HCT116 (cell line): ENCODE measurements at regions not wholly inside any gene's neighbourhood (a gene's known extent, or its start where the extent isn't known, plus 50 kb on each side); places are given as distances from the start of the nearest gene placed in this dataset.
A peak's percentile ranks its signal among the peaks of the same experiment; 100 is the strongest.

Experiments
- ATAC-seq: fragments of 200-7000 bp; cut with Tn5 transposase; 2 replicates; pipeline ENCODE4 v1.9.1; 2020; ENCODE audit warnings: mild to moderate bottlenecking, moderate library complexity
- BruUV-seq: library from RNA; stranded (reverse); fragments of 400-500 nt; replicated peaks from 2 replicates; lab custom pipeline; 2021; lab: Mats Ljungman, UMichigan
- CTCF ChIA-PET: fragments of 300-600 bp; sonication (Branson Sonifier 250); formaldehyde crosslinking; loops from one replicate; lab custom pipeline; 2021; ENCODE audit warnings: antibody characterized with exemption; lab: Charles Lee
- POLR2A ChIA-PET: fragments of 300-600, 350-600 bp; sonication (Branson Sonifier 250); formaldehyde crosslinking; loops from one replicate; lab custom pipeline; 2021; ENCODE audit warnings: antibody characterized with exemption; lab: Charles Lee
- RAD21 ChIA-PET, 2 experiments: fragments of 300-600 bp; sonication (Branson Sonifier 250); formaldehyde crosslinking; loops; one replicate each; lab custom pipeline; 2023; ENCODE audit warnings: low total read pairs in 2 of 2; ENCODE audit not compliant: uncharacterized antibody in 2 of 2, unreplicated experiment in 2 of 2, low non-redundant PET in 1 of 2; lab: Charles Lee
- DNase-seq: peaks from one replicate; pipeline ENCODE4 v3.0.0-alpha.2; 2010; ENCODE audit warnings: low read depth, low spot score
- H2AFZ ChIP-seq: fragments of 200-600 bp; shearing (Covaris generic), sonication (generic); 2 replicates; pipeline ENCODE4 v1.6.1; 2017; ENCODE audit warnings: low read depth, mixed run types, mixed read lengths, antibody characterized with exemption, low read length; ENCODE audit not compliant: poor library complexity, severe bottlenecking
- H3K27ac ChIP-seq: 2 replicates; pipeline ENCODE4 v1.5.1; 2012; ENCODE audit warnings: low read depth, low read length
- H3K27me3 ChIP-seq: fragments of 200-600 bp; sonication (generic); 2 replicates; pipeline ENCODE4 v1.6.1; 2016; ENCODE audit warnings: mixed run types, low read length, mixed read lengths; ENCODE audit not compliant: insufficient read depth
- H3K36me3 ChIP-seq, 2 experiments: fragments of 200-500 bp in 1 of 2; fragments of 200-600 bp in 1 of 2; sonication (Bioruptor generic) in 1 of 2; sonication (generic) in 1 of 2; 2 replicates each; pipeline versions ENCODE4 v1.5.1 to v1.6.1; 2014 to 2016; ENCODE audit warnings: low read length in 2 of 2, inconsistent platforms in 1 of 2, mixed read lengths in 1 of 2, mixed run types in 1 of 2; ENCODE audit not compliant: insufficient read depth in 2 of 2, control insufficient read depth in 1 of 2
- H3K4me1 ChIP-seq, 2 experiments: fragments of 200-600 bp in 1 of 2; sonication (generic) in 1 of 2; 2 replicates each; pipeline versions ENCODE4 v1.5.1 to v1.6.1; 2012 to 2017; ENCODE audit warnings: low read length in 2 of 2, inconsistent platforms in 1 of 2, mild to moderate bottlenecking in 1 of 2, mixed read lengths in 1 of 2, mixed run types in 1 of 2, moderate library complexity in 1 of 2; ENCODE audit not compliant: insufficient read depth in 2 of 2, control insufficient read depth in 1 of 2
- H3K4me2 ChIP-seq: fragments of 200-600 bp; sonication (generic); 2 replicates; pipeline ENCODE4 v1.6.1; 2017; ENCODE audit warnings: mixed run types, low read length, mixed read lengths
- H3K4me3 ChIP-seq, 2 experiments: fragments of 200-600 bp in 1 of 2; sonication (generic) in 1 of 2; replicated peaks in 1 of 2; 2 replicates each; pipeline ENCODE4 v1.5.1; 2011 to 2016; ENCODE audit warnings: low read length in 2 of 2, control low read depth in 1 of 2, low read depth in 1 of 2, mild to moderate bottlenecking in 1 of 2, mixed read lengths in 1 of 2, mixed run types in 1 of 2
- H3K79me2 ChIP-seq: fragments of 200-600 bp; sonication (generic); 2 replicates; pipeline ENCODE4 v1.6.1; 2017; ENCODE audit warnings: mild to moderate bottlenecking, mixed run types, low read length, moderate library complexity, mixed read lengths; ENCODE audit not compliant: insufficient read depth
- H3K9ac ChIP-seq: fragments of 200-600 bp; sonication (generic); 2 replicates; pipeline ENCODE4 v1.6.1; 2016; ENCODE audit warnings: low read length, mixed read lengths
- H3K9me2 ChIP-seq: fragments of 200-600 bp; sonication (generic), shearing (Covaris generic); 2 replicates; pipeline ENCODE4 v1.6.1; 2017; ENCODE audit warnings: mixed run types, mild to moderate bottlenecking, moderate library complexity; ENCODE audit not compliant: insufficient read depth
- H3K9me3 ChIP-seq, 2 experiments: fragments of 200-500 bp in 1 of 2; fragments of 200-600 bp in 1 of 2; sonication (Bioruptor generic) in 1 of 2; sonication (generic) in 1 of 2; 2 replicates each; pipeline ENCODE4 v1.6.1; 2014 to 2017; ENCODE audit warnings: low read length in 2 of 2, mixed read lengths in 2 of 2, inconsistent platforms in 1 of 2, low read depth in 1 of 2, mild to moderate bottlenecking in 1 of 2, mixed run types in 1 of 2, moderate library complexity in 1 of 2; ENCODE audit not compliant: control insufficient read depth in 1 of 2, insufficient read depth in 1 of 2
- H4K20me1 ChIP-seq: fragments of 200-600 bp; sonication (generic), shearing (Covaris generic); 2 replicates; pipeline ENCODE4 v1.6.1; 2017; ENCODE audit warnings: mixed run types, mild to moderate bottlenecking, moderate library complexity; ENCODE audit not compliant: insufficient read depth
- ATF3 ChIP-seq: IDR thresholded peaks from 2 replicates; pipeline ENCODE4 v1.6.1; 2012
- CBX3 ChIP-seq: IDR thresholded peaks from 2 replicates; pipeline ENCODE4 v1.6.1; 2012; ENCODE audit warnings: low read depth
- CTCF ChIP-seq, 3 experiments: fragments of 200-600 bp in 1 of 3; sonication (generic) in 1 of 3; IDR thresholded peaks in 2 of 3; conservative IDR thresholded peaks in 1 of 3; 2 replicates each; pipeline ENCODE4 v1.5.1; 2012 to 2017; ENCODE audit warnings: low read depth in 2 of 3, low read length in 2 of 3, antibody characterized with exemption in 1 of 3, borderline replicate concordance in 1 of 3, control low read depth in 1 of 3, mild to moderate bottlenecking in 1 of 3, mixed read lengths in 1 of 3, mixed run types in 1 of 3, moderate library complexity in 1 of 3; ENCODE audit not compliant: insufficient read depth in 1 of 3
- EGR1 ChIP-seq: IDR thresholded peaks from 2 replicates; pipeline ENCODE4 v1.6.1; 2012; ENCODE audit warnings: low read depth
- EZH2phosphoT487 ChIP-seq: fragments of 200-600 bp; IDR thresholded peaks from 2 replicates; pipeline ENCODE4 v1.6.1; 2018; ENCODE audit warnings: antibody characterized with exemption, borderline replicate concordance
- FOSL1 ChIP-seq: IDR thresholded peaks from 2 replicates; pipeline ENCODE4 v1.6.1; 2012; ENCODE audit warnings: low read depth
- JUND ChIP-seq: IDR thresholded peaks from 2 replicates; pipeline ENCODE4 v1.6.1; 2012
- POLR2AphosphoS5 ChIP-seq: IDR thresholded peaks from 2 replicates; pipeline ENCODE4 v1.6.1; 2011; ENCODE audit warnings: mild to moderate bottlenecking, low read depth, low read length, moderate library complexity
- RAD21 ChIP-seq: IDR thresholded peaks from 2 replicates; pipeline ENCODE4 v1.6.1; 2012; ENCODE audit warnings: low read depth, mild to moderate bottlenecking
- SRF ChIP-seq: IDR thresholded peaks from 2 replicates; pipeline ENCODE4 v1.6.1; 2012; ENCODE audit warnings: low read depth
- YY1 ChIP-seq: IDR thresholded peaks from 2 replicates; pipeline ENCODE4 v1.6.1; 2011; ENCODE audit warnings: low read length, low read depth, moderate library complexity, mild to moderate bottlenecking; ENCODE audit not compliant: insufficient replicate concordance; ENCODE audit errors: extremely low read depth
- ZBTB33 ChIP-seq: IDR thresholded peaks from 2 replicates; pipeline ENCODE4 v1.6.1; 2011; ENCODE audit warnings: mild to moderate bottlenecking, low read length, moderate library complexity; ENCODE audit not compliant: insufficient replicate concordance; ENCODE audit errors: extremely low read depth
- intact Hi-C: fragments of 100-400 bp; cut with micrococcal nuclease; formaldehyde crosslinking; loops from 2 replicates; pipeline ENCODE4 v1.10.0; 2022

GRCh38 chr4:3852309-3852708 is 86.1 kb downstream of the ADRA2C start:
- CTCF ChIA-PET = no interaction called here
- no peak for TF ChIP-seq RAD21
- no peak for TF ChIP-seq ZBTB33
- TF ChIP-seq JUND = no peak
- TF ChIP-seq POLR2AphosphoS5 = no peak
- intact Hi-C loops = no loop called here
- H3K4me2 ChIP-seq = no peak overlapping the region
- H3K27me3 ChIP-seq = peaks cover 27% of the 10 kb centered on the region
- H3K4me3 ChIP-seq = no peak overlapping the region
- H2AFZ ChIP-seq = no peak overlapping the region
- H3K9me3 ChIP-seq = no peaks in the 10 kb centered on the region
- no peaks in the 10 kb centered on the region for H4K20me1 ChIP-seq
- POLR2A ChIA-PET = no interaction called here
- DNase-seq (no peak), ATAC-seq (peak; percentile 56)
- BruUV-seq = no TSS peak
- no peak overlapping the region for H3K27ac ChIP-seq
- RAD21 ChIA-PET = no interaction called here
- peaks cover 0 to 3% of the 10 kb centered on the region in 2 experiments; a peak in 1 of 4 replicates for H3K4me1 ChIP-seq
- H3K79me2 ChIP-seq = no peaks in the 10 kb centered on the region
- no peak overlapping the region for H3K9ac ChIP-seq
- no peaks in the 10 kb centered on the region for H3K36me3 ChIP-seq
- H3K9me2 ChIP-seq = no peaks in the 10 kb centered on the region

GRCh38 chr4:3852711-3853110 is 86.5 kb downstream of the ADRA2C start:
- H3K79me2 ChIP-seq = no peaks in the 10 kb centered on the region
- peaks cover 31% of the 10 kb centered on the region for H3K27me3 ChIP-seq
- no peak overlapping the region for H3K27ac ChIP-seq
- peaks cover 0 to 3% of the 10 kb centered on the region in 2 experiments; a peak in 1 of 4 replicates for H3K4me1 ChIP-seq
- no peak for ATAC-seq
- H3K4me3 ChIP-seq = no peak overlapping the region
- H2AFZ ChIP-seq = no peak overlapping the region
- H3K9me2 ChIP-seq = no peaks in the 10 kb centered on the region
- RAD21 ChIA-PET = no interaction called here
- H3K36me3 ChIP-seq = no peaks in the 10 kb centered on the region
- CTCF ChIA-PET = no interaction called here
- no peak overlapping the region for H3K9ac ChIP-seq
- no peaks in the 10 kb centered on the region for H3K9me3 ChIP-seq
- no peak for TF ChIP-seq EGR1
- TF ChIP-seq POLR2AphosphoS5 = no peak
- TF ChIP-seq JUND = no peak
- TF ChIP-seq YY1 = no peak
- no peak for TF ChIP-seq ATF3
- no peak for TF ChIP-seq CTCF (IDR thresholded peaks at IDR 0.05 in 2 of 3, conservative IDR thresholded peaks at IDR 0.05 in 1 of 3; ENCODE audit: borderline replicate concordance in 1 of 3, insufficient read depth in 1 of 3, low read depth in 2 of 3, low read length in 2 of 3)
- TF ChIP-seq FOSL1 = no peak
- no peak for TF ChIP-seq SRF
- no peak for TF ChIP-seq RAD21
- no peak for TF ChIP-seq CBX3
- no peak for TF ChIP-seq EZH2phosphoT487
- TF ChIP-seq, all 23 proteins: peak for 0
- POLR2A ChIA-PET = no interaction called here
- intact Hi-C loops = no loop called here
- no peak for DNase-seq
- Histone ChIP-seq H4K20me1 (no peaks in the 10 kb centered on the region), H3K4me2 (no peak overlapping the region)
- no TSS peak for BruUV-seq
